ENCODE measurements at regions not wholly inside any gene's neighbourhood (a gene's known extent, or its start where the extent isn't known, plus 50 kb on each side); places are given as distances from the start of the nearest gene placed in this dataset.
"Not testable (repeated sequence)": the region's sequence is repeated elsewhere in the genome, so short reads cannot be mapped to it uniquely, and the experiment has no call there.

DNA sequence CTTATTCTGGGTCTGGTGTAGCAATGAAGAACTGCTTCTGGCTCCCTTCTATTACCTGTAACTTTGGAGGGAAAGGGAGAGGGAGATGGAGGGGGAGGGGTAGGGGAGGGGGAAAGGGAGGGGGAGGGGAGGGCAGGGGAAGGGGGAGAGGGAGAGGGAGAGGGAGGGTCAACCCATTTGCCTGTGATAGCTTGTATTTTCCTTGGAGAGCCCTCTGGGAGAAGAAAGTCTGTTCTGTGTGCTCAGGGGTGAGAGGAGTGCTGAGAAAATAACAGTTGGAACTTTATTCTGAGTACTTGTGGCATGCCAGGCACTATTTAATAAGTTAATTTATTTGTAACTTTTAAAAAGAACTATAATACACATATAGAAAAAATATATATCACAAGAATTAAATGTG, 70.7 kb upstream of the TSPAN2 start:
- Histone ChIP-seq H3K27me3 (ENCODE audit: control insufficient read depth, insufficient read depth, low read length) (no peaks in the 10 kb centered on the region), H3K36me3 (ENCODE audit: control insufficient read depth, insufficient read depth, low read length) (no peaks in the 10 kb centered on the region), H3K4me3 (ENCODE audit: low read depth, low read length) (no peak overlapping the region)
- ChIA-PET POLR2A (no interaction called here), CTCF (no interaction called here)
- DNase-seq (ENCODE audit: low read depth), result no peak
- TF ChIP-seq, protein P1, sequence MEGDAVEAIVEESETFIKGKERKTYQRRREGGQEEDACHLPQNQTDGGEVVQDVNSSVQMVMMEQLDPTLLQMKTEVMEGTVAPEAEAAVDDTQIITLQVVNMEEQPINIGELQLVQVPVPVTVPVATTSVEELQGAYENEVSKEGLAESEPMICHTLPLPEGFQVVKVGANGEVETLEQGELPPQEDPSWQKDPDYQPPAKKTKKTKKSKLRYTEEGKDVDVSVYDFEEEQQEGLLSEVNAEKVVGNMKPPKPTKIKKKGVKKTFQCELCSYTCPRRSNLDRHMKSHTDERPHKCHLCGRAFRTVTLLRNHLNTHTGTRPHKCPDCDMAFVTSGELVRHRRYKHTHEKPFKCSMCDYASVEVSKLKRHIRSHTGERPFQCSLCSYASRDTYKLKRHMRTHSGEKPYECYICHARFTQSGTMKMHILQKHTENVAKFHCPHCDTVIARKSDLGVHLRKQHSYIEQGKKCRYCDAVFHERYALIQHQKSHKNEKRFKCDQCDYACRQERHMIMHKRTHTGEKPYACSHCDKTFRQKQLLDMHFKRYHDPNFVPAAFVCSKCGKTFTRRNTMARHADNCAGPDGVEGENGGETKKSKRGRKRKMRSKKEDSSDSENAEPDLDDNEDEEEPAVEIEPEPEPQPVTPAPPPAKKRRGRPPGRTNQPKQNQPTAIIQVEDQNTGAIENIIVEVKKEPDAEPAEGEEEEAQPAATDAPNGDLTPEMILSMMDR (IDR thresholded peaks at IDR 0.05; ENCODE audit: insufficient read depth, low read depth, low read length), result no peak

- TF ChIP-seq, protein P1 (IDR thresholded peaks at IDR 0.05; ENCODE audit: insufficient read depth, low read depth, low read length), result no peak
- no peak for DNase-seq (ENCODE audit: low read depth)
- ChIA-PET CTCF (interaction anchor here (1.4 to 2.7 kb wide), 2 partner anchors 12 to 15 kb away, joined by 3 to 9 read pairs; no protein-coding TSS in a partner anchor), POLR2A (no interaction called here)
- H3K36me3 ChIP-seq (ENCODE audit: control insufficient read depth, insufficient read depth, low read length), result no peaks in the 10 kb centered on the region
- no peak overlapping the region for H3K4me3 ChIP-seq (ENCODE audit: low read depth, low read length)
- H3K27me3 ChIP-seq (ENCODE audit: control insufficient read depth, insufficient read depth, low read length), result no peaks in the 10 kb centered on the region
These were observed 68.9 kb upstream of the TSPAN2 start for GRCh38 chr1:115158181-115158580.

- Histone ChIP-seq H3K4me3 (ENCODE audit: low read depth, low read length) (no peak overlapping the region), H3K27me3 (ENCODE audit: control insufficient read depth, insufficient read depth, low read length) (no peaks in the 10 kb centered on the region), H3K36me3 (ENCODE audit: control insufficient read depth, insufficient read depth, low read length) (no peaks in the 10 kb centered on the region)
- ChIA-PET CTCF (interaction anchor here (2.7 kb wide), 1 partner anchor 14 kb away, joined by 9 read pairs; no protein-coding TSS in a partner anchor), POLR2A (no interaction called here)
- DNase-seq (ENCODE audit: low read depth), result no peak
- TF ChIP-seq, protein P1 (IDR thresholded peaks at IDR 0.05; ENCODE audit: insufficient read depth, low read depth, low read length), result no peak
These were observed 67.6 kb upstream of the TSPAN2 start for GRCh38 chr1:115156826-115157468.

- TF ChIP-seq, protein P1 (IDR thresholded peaks at IDR 0.05; ENCODE audit: insufficient read depth, low read depth, low read length), result no peak
- no peak for DNase-seq (ENCODE audit: low read depth)
- ChIA-PET CTCF (interaction anchor here (0.9 kb wide), 1 partner anchor 15 kb away, joined by 3 read pairs; no protein-coding TSS in a partner anchor), POLR2A (no interaction called here)
- Histone ChIP-seq H3K27me3 (ENCODE audit: control insufficient read depth, insufficient read depth, low read length) (no peaks in the 10 kb centered on the region), H3K4me3 (ENCODE audit: low read depth, low read length) (no peak overlapping the region), H3K36me3 (ENCODE audit: control insufficient read depth, insufficient read depth, low read length) (no peaks in the 10 kb centered on the region)
These were observed 64.8 kb upstream of the TSPAN2 start for GRCh38 chr1:115153966-115154557.

DNA sequence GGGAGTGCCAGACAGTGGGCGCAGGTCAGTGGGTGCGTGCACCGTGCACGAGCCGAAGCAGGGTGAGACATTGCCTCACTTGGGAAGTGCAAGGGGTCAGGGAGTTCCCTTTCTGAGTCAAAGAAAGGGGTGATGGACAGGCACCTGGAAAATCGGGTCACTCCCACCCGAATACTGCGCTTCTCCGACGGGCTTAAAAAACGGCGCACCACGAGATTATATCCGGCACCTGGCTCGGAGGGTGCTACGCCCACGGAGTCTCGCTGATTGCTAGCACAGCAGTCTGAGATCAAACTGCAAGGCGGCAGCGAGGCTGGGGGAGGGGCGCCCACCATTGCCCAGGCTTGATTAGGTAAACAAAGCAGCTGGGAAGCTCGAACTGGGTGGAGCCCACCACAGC, 58.6 kb upstream of the TSPAN2 start:
- H3K27me3 ChIP-seq (ENCODE audit: control insufficient read depth, insufficient read depth, low read length); H3K36me3 ChIP-seq (ENCODE audit: control insufficient read depth, insufficient read depth, low read length); CTCF ChIA-PET; H3K4me3 ChIP-seq (ENCODE audit: low read depth, low read length); DNase-seq (ENCODE audit: low read depth); POLR2A ChIA-PET: not testable (repeated sequence)
